Left ventricle myocardium inferior (tissue), 1 donor: ENCODE measurements at regions not wholly inside any gene's neighbourhood (a gene's known extent, or its start where the extent isn't known, plus 50 kb on each side); places are given as distances from the start of the nearest gene placed in this dataset.

Source experiments
- DNase-seq: peaks from one replicate; pipeline ENCODE4 v3.0.0-alpha.2; 2020
- H3K27ac ChIP-seq: fragments of 200-600 bp; replicated peaks from 2 replicates; pipeline ENCODE4 v1.8.0; 2021
- H3K27me3 ChIP-seq: fragments of 200-600 bp; 2 replicates; pipeline ENCODE4 v1.8.0; 2021; ENCODE audit warnings: low read depth
- H3K36me3 ChIP-seq: fragments of 200-600 bp; 2 replicates; pipeline ENCODE4 v1.8.0; 2021
- H3K4me1 ChIP-seq: fragments of 200-600 bp; 2 replicates; pipeline ENCODE4 v1.8.0; 2021
- H3K4me3 ChIP-seq: fragments of 200-600 bp; 2 replicates; pipeline ENCODE4 v1.8.0; 2021; ENCODE audit warnings: mild to moderate bottlenecking, moderate library complexity
- H3K9me3 ChIP-seq: fragments of 200-600 bp; replicated peaks from 2 replicates; pipeline ENCODE4 v1.8.0; 2021
- intact Hi-C: fragments of 100-400 bp; cut with micrococcal nuclease; formaldehyde crosslinking; loops from one replicate; pipeline ENCODE4 v1.11.0; 2022
- TF ChIP-seq, protein P1 (sequence below): fragments of 200-600 bp; IDR thresholded peaks from 2 replicates; pipeline ENCODE4 v1.8.0; 2021; ENCODE audit warnings: antibody characterized with exemption, mild to moderate bottlenecking, borderline replicate concordance
- donor health status: DM: no; HTN: yes; CAD: no; lungs with severe emphysema.

- no peaks in the 10 kb centered on the region for H3K36me3 ChIP-seq
- H3K4me1 ChIP-seq: peaks cover 3% of the 10 kb centered on the region
- no peaks in the 10 kb centered on the region for H3K9me3 ChIP-seq
- no peak overlapping the region for H3K27ac ChIP-seq
- no peak overlapping the region for H3K4me3 ChIP-seq
- DNase-seq: no peak
- TF ChIP-seq, protein P1, sequence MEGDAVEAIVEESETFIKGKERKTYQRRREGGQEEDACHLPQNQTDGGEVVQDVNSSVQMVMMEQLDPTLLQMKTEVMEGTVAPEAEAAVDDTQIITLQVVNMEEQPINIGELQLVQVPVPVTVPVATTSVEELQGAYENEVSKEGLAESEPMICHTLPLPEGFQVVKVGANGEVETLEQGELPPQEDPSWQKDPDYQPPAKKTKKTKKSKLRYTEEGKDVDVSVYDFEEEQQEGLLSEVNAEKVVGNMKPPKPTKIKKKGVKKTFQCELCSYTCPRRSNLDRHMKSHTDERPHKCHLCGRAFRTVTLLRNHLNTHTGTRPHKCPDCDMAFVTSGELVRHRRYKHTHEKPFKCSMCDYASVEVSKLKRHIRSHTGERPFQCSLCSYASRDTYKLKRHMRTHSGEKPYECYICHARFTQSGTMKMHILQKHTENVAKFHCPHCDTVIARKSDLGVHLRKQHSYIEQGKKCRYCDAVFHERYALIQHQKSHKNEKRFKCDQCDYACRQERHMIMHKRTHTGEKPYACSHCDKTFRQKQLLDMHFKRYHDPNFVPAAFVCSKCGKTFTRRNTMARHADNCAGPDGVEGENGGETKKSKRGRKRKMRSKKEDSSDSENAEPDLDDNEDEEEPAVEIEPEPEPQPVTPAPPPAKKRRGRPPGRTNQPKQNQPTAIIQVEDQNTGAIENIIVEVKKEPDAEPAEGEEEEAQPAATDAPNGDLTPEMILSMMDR: no peak
- intact Hi-C loops: no loop called here
- H3K27me3 ChIP-seq: peaks cover 47% of the 10 kb centered on the region
Observed at GRCh38 chr9:82147798-82148425, 159.3 kb downstream of the SPATA31D1 start.

- H3K36me3 ChIP-seq: no peaks in the 10 kb centered on the region
- H3K9me3 ChIP-seq: no peaks in the 10 kb centered on the region
- H3K27ac ChIP-seq: no peak overlapping the region
- peaks cover 47% of the 10 kb centered on the region for H3K27me3 ChIP-seq
- peaks cover 3% of the 10 kb centered on the region for H3K4me1 ChIP-seq
- TF ChIP-seq, protein P1: no peak
- intact Hi-C loops: no loop called here
- DNase-seq: no peak
- H3K4me3 ChIP-seq: no peak overlapping the region
Observed at GRCh38 chr9:82148426-82148810, 159.8 kb downstream of the SPATA31D1 start.

DNA sequence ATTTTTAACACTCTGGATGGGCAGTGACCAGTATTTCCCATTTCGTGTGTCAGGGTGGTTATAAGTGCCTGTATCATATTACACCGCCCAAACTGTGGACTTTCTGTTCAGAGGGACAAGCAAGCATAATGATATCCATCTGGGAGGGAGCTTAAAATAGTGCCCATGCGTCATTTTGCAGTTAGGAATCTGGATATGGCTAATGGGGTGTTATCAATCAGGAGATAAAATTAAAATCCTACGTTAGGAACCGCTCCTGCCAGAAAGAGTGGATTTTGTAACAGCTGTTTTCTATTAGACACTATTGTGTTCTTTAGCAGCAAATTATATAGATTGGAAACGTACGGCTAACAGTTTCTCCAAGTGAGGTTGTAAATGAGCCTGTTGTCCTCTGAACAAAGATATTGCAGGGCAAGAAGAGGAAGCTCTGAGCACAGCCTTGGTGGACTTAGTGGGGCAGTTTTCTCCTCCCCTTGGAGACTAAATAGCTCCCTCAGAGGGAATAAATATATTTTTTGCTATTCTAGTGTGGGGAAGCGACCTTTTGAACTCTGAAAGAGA is 160.4 kb downstream of the SPATA31D1 start:
- Histone ChIP-seq H3K9me3 (no peaks in the 10 kb centered on the region), H3K27me3 (peaks cover 47% of the 10 kb centered on the region), H3K27ac (peak overlapping the region; percentile 36), H3K4me3 (no peak overlapping the region), H3K4me1 (peaks cover 3% of the 10 kb centered on the region), H3K36me3 (no peaks in the 10 kb centered on the region)
- intact Hi-C loops: no loop called here
- TF ChIP-seq, protein P1: no peak
- DNase-seq: no peak

GRCh38 chr9:82149501-82149946 is 161.0 kb downstream of the SPATA31D1 start:
- H3K36me3 ChIP-seq: no peaks in the 10 kb centered on the region
- H3K27me3 ChIP-seq: peaks cover 47% of the 10 kb centered on the region
- H3K4me1 ChIP-seq: peaks cover 3% of the 10 kb centered on the region
- H3K9me3 ChIP-seq: no peaks in the 10 kb centered on the region
- H3K4me3 ChIP-seq: no peak overlapping the region
- H3K27ac ChIP-seq: peak overlapping the region; percentile 36
- TF ChIP-seq, protein P1: no peak
- no peak for DNase-seq
- intact Hi-C loops: no loop called here

- peaks cover 3% of the 10 kb centered on the region for H3K4me1 ChIP-seq
- TF ChIP-seq, protein P1: no peak
- intact Hi-C loops: no loop called here
- peaks cover 35% of the 10 kb centered on the region for H3K27me3 ChIP-seq
- no peaks in the 10 kb centered on the region for H3K36me3 ChIP-seq
- H3K27ac ChIP-seq: no peak overlapping the region
- no peak overlapping the region for H3K4me3 ChIP-seq
- H3K9me3 ChIP-seq: no peaks in the 10 kb centered on the region
- no peak for DNase-seq
Observed at GRCh38 chr9:82152181-82152580, 163.6 kb downstream of the SPATA31D1 start.
